ENCODE measurements at regions not wholly inside any gene's neighbourhood (a gene's known extent, or its start where the extent isn't known, plus 50 kb on each side); places are given as distances from the start of the nearest gene placed in this dataset.

DNA sequence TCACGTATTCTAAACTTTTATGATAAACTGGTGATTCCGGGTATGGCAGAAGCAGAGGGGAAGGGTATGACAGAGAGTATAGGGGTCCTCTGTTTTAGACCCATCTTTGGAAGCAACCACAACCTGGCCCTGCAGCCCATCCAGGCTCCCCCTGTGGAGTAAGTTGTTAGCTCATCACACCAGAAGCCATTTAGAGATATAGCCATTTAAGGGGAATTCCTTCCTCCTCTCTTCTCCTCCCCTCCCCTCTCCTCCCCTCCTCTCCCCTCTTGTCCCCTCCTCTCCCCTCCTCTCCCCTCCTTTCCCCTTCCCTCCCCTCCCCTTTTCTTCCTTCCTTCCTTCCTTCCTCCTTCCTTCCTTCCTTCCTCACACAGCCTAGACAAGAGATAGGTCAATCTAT, 197.3 kb upstream of the LDB2 start:
- ChIA-PET POLR2A (no interaction called here), CTCF (no interaction called here), RAD21 (ENCODE audit: unreplicated experiment) (no interaction called here), SMC1A (ENCODE audit: uncharacterized antibody, unreplicated experiment) (no interaction called here)
- 3% methylated on average over 2 of the region's 2 CpGs for WGBS (ENCODE audit: insufficient coverage, insufficient replicate concordance, low lambda C conversion rate, missing lambda C conversion rate)
- in situ Hi-C loops (cut with MboI) (no loop called here), intact Hi-C loops (cut with micrococcal nuclease; ENCODE audit: unreplicated experiment) (no loop called here)
- Histone ChIP-seq H3K9me3 (replicated peaks; ENCODE audit: control insufficient read depth, insufficient read depth, low read length) (no peaks in the 10 kb centered on the region), H3K4me3 (no peak overlapping the region), H3K79me2 (ENCODE audit: control insufficient read depth, insufficient read depth, low read length) (no peaks in the 10 kb centered on the region), H3K4me2 (ENCODE audit: control insufficient read depth, insufficient read depth) (no peak overlapping the region), H4K20me1 (ENCODE audit: control insufficient read depth, insufficient read depth) (no peaks in the 10 kb centered on the region), H2AFZ (ENCODE audit: control insufficient read depth, low read depth, low read length) (no peak overlapping the region), H3K36me3 (ENCODE audit: control insufficient read depth in 2 of 2, insufficient read depth in 2 of 2, low read length in 1 of 2) (no peaks in the 10 kb centered on the region), H3K27me3 (replicated peaks in 1 of 2; ENCODE audit: control insufficient read depth in 2 of 2, insufficient read depth in 2 of 2, low read length in 1 of 2) (no peaks in the 10 kb centered on the region), H3K4me1 (ENCODE audit: control insufficient read depth, insufficient read depth, low read length) (peaks cover 5% of the 10 kb centered on the region; the same call in 1 of the 2 replicates), H3K27ac (ENCODE audit: control insufficient read depth, insufficient read depth) (no peak overlapping the region), H3K9ac (ENCODE audit: control insufficient read depth, insufficient read depth, low read length) (no peak overlapping the region)
- DNase-seq (ENCODE audit: low read depth, low spot score), result no peak
- no TSS peak for BruUV-seq (replicated peaks)
- no peak for FAIRE-seq
- no peak for ATAC-seq
- TF ChIP-seq, protein P1, sequence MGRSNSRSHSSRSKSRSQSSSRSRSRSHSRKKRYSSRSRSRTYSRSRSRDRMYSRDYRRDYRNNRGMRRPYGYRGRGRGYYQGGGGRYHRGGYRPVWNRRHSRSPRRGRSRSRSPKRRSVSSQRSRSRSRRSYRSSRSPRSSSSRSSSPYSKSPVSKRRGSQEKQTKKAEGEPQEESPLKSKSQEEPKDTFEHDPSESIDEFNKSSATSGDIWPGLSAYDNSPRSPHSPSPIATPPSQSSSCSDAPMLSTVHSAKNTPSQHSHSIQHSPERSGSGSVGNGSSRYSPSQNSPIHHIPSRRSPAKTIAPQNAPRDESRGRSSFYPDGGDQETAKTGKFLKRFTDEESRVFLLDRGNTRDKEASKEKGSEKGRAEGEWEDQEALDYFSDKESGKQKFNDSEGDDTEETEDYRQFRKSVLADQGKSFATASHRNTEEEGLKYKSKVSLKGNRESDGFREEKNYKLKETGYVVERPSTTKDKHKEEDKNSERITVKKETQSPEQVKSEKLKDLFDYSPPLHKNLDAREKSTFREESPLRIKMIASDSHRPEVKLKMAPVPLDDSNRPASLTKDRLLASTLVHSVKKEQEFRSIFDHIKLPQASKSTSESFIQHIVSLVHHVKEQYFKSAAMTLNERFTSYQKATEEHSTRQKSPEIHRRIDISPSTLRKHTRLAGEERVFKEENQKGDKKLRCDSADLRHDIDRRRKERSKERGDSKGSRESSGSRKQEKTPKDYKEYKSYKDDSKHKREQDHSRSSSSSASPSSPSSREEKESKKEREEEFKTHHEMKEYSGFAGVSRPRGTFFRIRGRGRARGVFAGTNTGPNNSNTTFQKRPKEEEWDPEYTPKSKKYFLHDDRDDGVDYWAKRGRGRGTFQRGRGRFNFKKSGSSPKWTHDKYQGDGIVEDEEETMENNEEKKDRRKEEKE (IDR thresholded peaks at IDR 0.05), result no peak
- no peak for TF ChIP-seq BRCA1 (IDR thresholded peaks at IDR 0.05; ENCODE audit: low read depth, low read length)
- TF ChIP-seq, protein P2, sequence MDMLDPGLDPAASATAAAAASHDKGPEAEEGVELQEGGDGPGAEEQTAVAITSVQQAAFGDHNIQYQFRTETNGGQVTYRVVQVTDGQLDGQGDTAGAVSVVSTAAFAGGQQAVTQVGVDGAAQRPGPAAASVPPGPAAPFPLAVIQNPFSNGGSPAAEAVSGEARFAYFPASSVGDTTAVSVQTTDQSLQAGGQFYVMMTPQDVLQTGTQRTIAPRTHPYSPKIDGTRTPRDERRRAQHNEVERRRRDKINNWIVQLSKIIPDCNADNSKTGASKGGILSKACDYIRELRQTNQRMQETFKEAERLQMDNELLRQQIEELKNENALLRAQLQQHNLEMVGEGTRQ (IDR thresholded peaks at IDR 0.05; ENCODE audit: borderline replicate concordance, low read depth, low read length), result no peak
- no peak for TF ChIP-seq IKZF1 (conservative IDR thresholded peaks at IDR 0.05)
- no peak for TF ChIP-seq RFX5 (IDR thresholded peaks at IDR 0.05; ENCODE audit: low read depth, low read length)
- no peak for TF ChIP-seq JUNB (IDR thresholded peaks at IDR 0.05)
- TF ChIP-seq, protein P3, sequence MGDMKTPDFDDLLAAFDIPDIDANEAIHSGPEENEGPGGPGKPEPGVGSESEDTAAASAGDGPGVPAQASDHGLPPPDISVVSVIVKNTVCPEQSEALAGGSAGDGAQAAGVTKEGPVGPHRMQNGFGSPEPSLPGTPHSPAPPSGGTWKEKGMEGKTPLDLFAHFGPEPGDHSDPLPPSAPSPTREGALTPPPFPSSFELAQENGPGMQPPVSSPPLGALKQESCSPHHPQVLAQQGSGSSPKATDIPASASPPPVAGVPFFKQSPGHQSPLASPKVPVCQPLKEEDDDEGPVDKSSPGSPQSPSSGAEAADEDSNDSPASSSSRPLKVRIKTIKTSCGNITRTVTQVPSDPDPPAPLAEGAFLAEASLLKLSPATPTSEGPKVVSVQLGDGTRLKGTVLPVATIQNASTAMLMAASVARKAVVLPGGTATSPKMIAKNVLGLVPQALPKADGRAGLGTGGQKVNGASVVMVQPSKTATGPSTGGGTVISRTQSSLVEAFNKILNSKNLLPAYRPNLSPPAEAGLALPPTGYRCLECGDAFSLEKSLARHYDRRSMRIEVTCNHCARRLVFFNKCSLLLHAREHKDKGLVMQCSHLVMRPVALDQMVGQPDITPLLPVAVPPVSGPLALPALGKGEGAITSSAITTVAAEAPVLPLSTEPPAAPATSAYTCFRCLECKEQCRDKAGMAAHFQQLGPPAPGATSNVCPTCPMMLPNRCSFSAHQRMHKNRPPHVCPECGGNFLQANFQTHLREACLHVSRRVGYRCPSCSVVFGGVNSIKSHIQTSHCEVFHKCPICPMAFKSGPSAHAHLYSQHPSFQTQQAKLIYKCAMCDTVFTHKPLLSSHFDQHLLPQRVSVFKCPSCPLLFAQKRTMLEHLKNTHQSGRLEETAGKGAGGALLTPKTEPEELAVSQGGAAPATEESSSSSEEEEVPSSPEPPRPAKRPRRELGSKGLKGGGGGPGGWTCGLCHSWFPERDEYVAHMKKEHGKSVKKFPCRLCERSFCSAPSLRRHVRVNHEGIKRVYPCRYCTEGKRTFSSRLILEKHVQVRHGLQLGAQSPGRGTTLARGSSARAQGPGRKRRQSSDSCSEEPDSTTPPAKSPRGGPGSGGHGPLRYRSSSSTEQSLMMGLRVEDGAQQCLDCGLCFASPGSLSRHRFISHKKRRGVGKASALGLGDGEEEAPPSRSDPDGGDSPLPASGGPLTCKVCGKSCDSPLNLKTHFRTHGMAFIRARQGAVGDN (IDR thresholded peaks at IDR 0.05), result no peak
- TF ChIP-seq YBX1 (IDR thresholded peaks at IDR 0.05), result no peak
- TF ChIP-seq, protein P4, sequence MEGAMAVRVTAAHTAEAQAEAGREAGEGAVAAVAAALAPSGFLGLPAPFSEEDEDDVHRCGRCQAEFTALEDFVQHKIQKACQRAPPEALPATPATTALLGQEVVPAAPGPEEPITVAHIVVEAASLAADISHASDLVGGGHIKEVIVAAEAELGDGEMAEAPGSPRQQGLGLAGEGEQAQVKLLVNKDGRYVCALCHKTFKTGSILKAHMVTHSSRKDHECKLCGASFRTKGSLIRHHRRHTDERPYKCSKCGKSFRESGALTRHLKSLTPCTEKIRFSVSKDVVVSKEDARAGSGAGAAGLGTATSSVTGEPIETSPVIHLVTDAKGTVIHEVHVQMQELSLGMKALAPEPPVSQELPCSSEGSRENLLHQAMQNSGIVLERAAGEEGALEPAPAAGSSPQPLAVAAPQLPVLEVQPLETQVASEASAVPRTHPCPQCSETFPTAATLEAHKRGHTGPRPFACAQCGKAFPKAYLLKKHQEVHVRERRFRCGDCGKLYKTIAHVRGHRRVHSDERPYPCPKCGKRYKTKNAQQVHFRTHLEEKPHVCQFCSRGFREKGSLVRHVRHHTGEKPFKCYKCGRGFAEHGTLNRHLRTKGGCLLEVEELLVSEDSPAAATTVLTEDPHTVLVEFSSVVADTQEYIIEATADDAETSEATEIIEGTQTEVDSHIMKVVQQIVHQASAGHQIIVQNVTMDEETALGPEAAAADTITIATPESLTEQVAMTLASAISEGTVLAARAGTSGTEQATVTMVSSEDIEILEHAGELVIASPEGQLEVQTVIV (IDR thresholded peaks at IDR 0.05; ENCODE audit: borderline replicate concordance, partially characterized antibody), result no peak
- TF ChIP-seq, protein P5, sequence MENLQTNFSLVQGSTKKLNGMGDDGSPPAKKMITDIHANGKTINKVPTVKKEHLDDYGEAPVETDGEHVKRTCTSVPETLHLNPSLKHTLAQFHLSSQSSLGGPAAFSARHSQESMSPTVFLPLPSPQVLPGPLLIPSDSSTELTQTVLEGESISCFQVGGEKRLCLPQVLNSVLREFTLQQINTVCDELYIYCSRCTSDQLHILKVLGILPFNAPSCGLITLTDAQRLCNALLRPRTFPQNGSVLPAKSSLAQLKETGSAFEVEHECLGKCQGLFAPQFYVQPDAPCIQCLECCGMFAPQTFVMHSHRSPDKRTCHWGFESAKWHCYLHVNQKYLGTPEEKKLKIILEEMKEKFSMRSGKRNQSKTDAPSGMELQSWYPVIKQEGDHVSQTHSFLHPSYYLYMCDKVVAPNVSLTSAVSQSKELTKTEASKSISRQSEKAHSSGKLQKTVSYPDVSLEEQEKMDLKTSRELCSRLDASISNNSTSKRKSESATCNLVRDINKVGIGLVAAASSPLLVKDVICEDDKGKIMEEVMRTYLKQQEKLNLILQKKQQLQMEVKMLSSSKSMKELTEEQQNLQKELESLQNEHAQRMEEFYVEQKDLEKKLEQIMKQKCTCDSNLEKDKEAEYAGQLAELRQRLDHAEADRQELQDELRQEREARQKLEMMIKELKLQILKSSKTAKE (IDR thresholded peaks at IDR 0.05; ENCODE audit: low read depth, poor library complexity, severe bottlenecking), result no peak
